Esophagus squamous epithelium (tissue), 5 donors: ENCODE measurements at regions not wholly inside any gene's neighbourhood (a gene's known extent, or its start where the extent isn't known, plus 50 kb on each side); places are given as distances from the start of the nearest gene placed in this dataset.
"Not testable (repeated sequence)": the region's sequence is repeated elsewhere in the genome, so short reads cannot be mapped to it uniquely, and the experiment has no call there.

Experiments used
- DNase-seq: peaks from one replicate; lab custom pipeline; 2025; lab: John Stamatoyannopoulos, UW
- H3K27ac ChIP-seq, 4 donors: fragments of 200-600 bp; sonication (generic); one replicate each; pipeline ENCODE4 v1.5.1; 2016 to 2019; ENCODE audit warnings: mild to moderate bottlenecking in 1 of 4
- H3K27me3 ChIP-seq, 4 donors: fragments of 200-600 bp; sonication (generic); 1 replicate in 3 of 4; 2 replicates in 1 of 4; pipeline versions ENCODE4 v1.5.1 to v1.6.0; 2017 to 2021; ENCODE audit warnings: antibody characterized with exemption in 1 of 4
- H3K36me3 ChIP-seq, 3 donors: fragments of 200-600 bp; sonication (generic); one replicate each; pipeline ENCODE4 v1.5.1; 2016 to 2019
- H3K4me1 ChIP-seq, 3 donors: fragments of 200-600 bp; sonication (generic); one replicate each; pipeline ENCODE4 v1.5.1; 2017 to 2019
- H3K4me3 ChIP-seq, 4 donors: fragments of 200-600 bp; sonication (generic); 1 replicate in 3 of 4; 2 replicates in 1 of 4; pipeline ENCODE4 v1.5.1; 2016 to 2019; ENCODE audit warnings: mild to moderate bottlenecking in 2 of 4, moderate library complexity in 1 of 4
- H3K9me3 ChIP-seq, 3 donors: fragments of 200-600 bp; sonication (generic); one replicate each; pipeline ENCODE4 v1.5.1; 2016 to 2019
- POLR2A ChIP-seq, 4 donors: fragments of 450-650 bp; IDR thresholded peaks; one replicate each; pipeline ENCODE4 v1.6.1; 2017; ENCODE audit warnings: antibody characterized with exemption in 4 of 4, mild to moderate bottlenecking in 4 of 4, moderate library complexity in 3 of 4
- WGBS, 2 donors: methylation state at CpG; one replicate each; pipeline ENCODE4 v1.1.5; 2018; 5-methylcytosine and 5-hydroxymethylcytosine counted together
- intact Hi-C: fragments of 100-400 bp; cut with DNase I; formaldehyde crosslinking; loops from one replicate; pipeline ENCODE4 v1.15.0; 2022
- TF ChIP-seq, protein P1 (sequence below), 6 experiments: fragments of 450-650 bp in 4 of 6; fragments of 200-600 bp in 2 of 6; sonication (generic) in 2 of 6; IDR thresholded peaks; one replicate each; pipeline ENCODE4 v1.5.1; 2016 to 2019; ENCODE audit warnings: antibody characterized with exemption in 6 of 6, mild to moderate bottlenecking in 4 of 6, moderate library complexity in 4 of 6
- donor health status: DM: yes; HTN: yes; CAD: no.

DNA sequence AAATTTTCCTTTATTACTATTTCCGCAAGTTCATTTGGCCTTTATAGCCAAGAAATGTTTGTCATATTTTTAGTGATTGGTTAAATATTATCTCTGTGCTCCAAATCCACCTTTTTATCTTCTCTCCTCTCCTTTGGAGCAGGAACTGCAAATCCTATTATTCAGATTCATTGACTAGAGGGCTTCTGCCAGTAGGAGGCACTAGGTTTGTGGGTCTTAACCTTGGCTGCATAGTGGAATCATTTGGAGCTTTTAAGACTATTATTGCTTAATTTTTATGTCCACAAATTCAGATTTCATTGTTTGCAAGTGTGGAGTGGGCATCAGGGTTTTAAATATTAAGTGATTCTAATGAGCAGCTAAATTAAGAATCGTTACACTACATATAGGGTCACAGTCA is 75.3 kb upstream of the SYT10 start:
- Histone ChIP-seq H3K9me3 (no peaks in the 10 kb centered on the region), H3K36me3 (no peaks in the 10 kb centered on the region), H3K27ac (no peak overlapping the region), H3K4me1 (no peaks in the 10 kb centered on the region), H3K27me3 (no peaks in the 10 kb centered on the region), H3K4me3 (no peak overlapping the region)
- TF ChIP-seq, protein P1, sequence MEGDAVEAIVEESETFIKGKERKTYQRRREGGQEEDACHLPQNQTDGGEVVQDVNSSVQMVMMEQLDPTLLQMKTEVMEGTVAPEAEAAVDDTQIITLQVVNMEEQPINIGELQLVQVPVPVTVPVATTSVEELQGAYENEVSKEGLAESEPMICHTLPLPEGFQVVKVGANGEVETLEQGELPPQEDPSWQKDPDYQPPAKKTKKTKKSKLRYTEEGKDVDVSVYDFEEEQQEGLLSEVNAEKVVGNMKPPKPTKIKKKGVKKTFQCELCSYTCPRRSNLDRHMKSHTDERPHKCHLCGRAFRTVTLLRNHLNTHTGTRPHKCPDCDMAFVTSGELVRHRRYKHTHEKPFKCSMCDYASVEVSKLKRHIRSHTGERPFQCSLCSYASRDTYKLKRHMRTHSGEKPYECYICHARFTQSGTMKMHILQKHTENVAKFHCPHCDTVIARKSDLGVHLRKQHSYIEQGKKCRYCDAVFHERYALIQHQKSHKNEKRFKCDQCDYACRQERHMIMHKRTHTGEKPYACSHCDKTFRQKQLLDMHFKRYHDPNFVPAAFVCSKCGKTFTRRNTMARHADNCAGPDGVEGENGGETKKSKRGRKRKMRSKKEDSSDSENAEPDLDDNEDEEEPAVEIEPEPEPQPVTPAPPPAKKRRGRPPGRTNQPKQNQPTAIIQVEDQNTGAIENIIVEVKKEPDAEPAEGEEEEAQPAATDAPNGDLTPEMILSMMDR (IDR thresholded peaks at IDR 0.05): peak in 2 of 6 experiments; percentile 7
- TF ChIP-seq POLR2A (IDR thresholded peaks at IDR 0.05): no peak
- WGBS, 2 donors: 88 to 95% methylated on average over 2 of the region's 2 CpGs
- intact Hi-C loops: no loop called here
- no peak for DNase-seq

DNA sequence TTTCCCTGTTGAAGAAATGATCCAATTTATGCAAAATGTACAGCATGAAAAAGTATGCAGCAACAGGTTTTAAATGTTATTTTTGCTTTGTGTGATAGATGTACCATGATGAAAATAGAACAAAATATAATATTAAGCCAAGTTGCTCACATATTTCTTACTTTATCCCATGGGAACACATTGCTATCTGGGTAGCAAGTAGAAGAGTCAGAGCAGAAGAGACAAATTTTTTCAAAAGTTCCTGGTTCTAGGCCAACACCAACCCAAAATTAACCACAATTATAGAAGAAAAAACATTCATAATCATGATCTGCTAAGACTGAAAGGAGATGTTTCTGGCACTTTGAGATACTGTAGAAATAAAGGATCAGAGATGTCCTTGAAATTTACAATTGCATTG is 79.9 kb upstream of the SYT10 start:
- no peak for DNase-seq
- no peak overlapping the region for H3K4me3 ChIP-seq
- H3K27ac ChIP-seq: no peak overlapping the region
- intact Hi-C loops: no loop called here
- TF ChIP-seq POLR2A (IDR thresholded peaks at IDR 0.05): no peak
- TF ChIP-seq, protein P1 (IDR thresholded peaks at IDR 0.05): no peak
- no peaks in the 10 kb centered on the region for H3K27me3 ChIP-seq
- peaks cover 0 to 5% (median 0%) of the 10 kb centered on the region in 3 donors for H3K4me1 ChIP-seq
- H3K36me3 ChIP-seq: no peaks in the 10 kb centered on the region
- H3K9me3 ChIP-seq: no peaks in the 10 kb centered on the region

DNA sequence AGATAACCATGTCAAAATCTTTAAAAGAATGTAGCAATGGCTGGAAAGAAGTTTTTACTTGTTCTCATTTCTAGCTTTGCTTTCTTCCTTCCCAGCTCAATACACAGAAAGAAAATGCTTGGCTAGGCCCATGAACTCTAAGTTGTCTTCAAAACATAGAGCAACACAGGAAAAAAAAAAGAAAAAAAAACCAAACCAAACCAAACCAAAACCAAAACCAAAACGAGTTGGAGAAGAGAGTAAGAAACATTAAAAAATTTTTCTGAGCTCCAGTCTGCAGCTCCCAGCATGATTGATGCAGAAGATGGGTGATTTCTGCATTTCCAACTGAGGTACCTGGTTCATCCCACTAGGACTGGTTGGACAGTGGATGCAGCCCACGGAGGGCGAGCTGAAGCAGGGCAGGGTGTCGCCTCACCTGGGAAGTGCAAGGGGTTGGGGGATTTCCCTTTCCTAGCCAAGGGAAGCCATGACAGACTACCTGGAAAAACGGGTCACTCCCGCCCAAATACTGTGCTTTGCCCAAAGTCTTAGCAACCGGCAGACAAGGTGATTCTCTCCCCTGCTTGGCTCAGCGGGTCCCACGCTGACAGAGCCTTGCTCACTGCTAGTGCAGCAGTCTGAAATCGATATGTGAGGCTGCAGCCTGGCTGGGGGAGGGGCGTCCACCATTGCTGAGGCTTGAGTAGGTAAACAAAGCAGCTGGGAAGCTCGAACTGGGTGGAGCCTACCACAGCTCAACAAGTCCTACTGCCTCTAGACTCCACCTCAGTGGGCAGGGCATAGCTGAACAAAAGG is 81.1 kb upstream of the SYT10 start:
- H3K27me3 ChIP-seq, H3K4me1 ChIP-seq, H3K27ac ChIP-seq, H3K36me3 ChIP-seq, intact Hi-C loops, H3K9me3 ChIP-seq, DNase-seq: not testable (repeated sequence)
- peak overlapping the region in 3 of 4 donors; percentile 33 to 60 (median 34) for H3K4me3 ChIP-seq
- 30 to 40% methylated on average over 5 to 8 of the region's 12 CpGs for WGBS, 2 donors

DNA sequence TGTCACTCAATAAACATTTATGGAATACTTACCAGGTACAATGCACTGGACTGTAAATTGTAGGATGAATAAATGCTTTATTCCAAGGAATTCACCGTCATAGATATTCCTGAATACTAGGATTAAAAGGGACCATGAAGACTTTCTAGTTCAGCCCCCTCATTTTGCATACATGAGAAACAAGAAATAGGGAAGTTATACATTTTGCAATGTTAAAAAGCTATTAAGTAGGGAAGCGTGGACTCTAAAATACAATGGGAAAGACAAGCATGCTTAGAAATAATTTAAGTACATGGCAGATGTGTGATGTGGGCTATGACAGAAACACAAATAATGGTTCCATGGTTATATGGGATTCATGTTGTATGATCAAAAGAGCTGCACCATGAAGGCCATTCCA is 89.4 kb upstream of the SYT10 start:
- Histone ChIP-seq H3K27me3 (no peaks in the 10 kb centered on the region), H3K4me3 (no peak overlapping the region), H3K4me1 (no peaks in the 10 kb centered on the region), H3K27ac (no peak overlapping the region), H3K36me3 (no peaks in the 10 kb centered on the region), H3K9me3 (no peaks in the 10 kb centered on the region)
- 78 to 83% methylated on average over 2 of the region's 2 CpGs for WGBS, 2 donors
- intact Hi-C loops: no loop called here
- DNase-seq: no peak
- TF ChIP-seq, protein P1 (IDR thresholded peaks at IDR 0.05): no peak
- TF ChIP-seq POLR2A (IDR thresholded peaks at IDR 0.05): no peak

DNA sequence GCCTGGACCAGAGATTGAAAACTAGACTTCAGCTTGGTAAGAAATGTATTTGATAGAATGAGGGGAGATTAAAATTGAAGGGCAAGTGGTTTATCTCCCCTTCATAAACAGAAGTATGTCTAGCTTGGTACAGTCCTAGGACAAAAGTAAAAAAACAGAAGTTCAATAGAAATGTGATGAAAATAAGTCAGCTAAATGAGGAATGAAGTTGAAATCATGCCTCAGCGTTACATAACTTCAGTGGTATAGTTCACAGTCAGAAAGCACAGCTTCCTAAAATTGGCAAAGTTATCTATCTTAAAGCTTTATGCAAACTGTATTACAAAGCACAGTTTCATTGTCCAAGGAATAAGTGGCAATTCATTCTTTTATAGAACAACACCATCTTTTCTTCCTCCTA is 90.2 kb upstream of the SYT10 start:
- DNase-seq: no peak
- Histone ChIP-seq H3K4me3 (no peak overlapping the region), H3K9me3 (no peaks in the 10 kb centered on the region), H3K27me3 (no peaks in the 10 kb centered on the region), H3K36me3 (no peaks in the 10 kb centered on the region), H3K27ac (no peak overlapping the region), H3K4me1 (no peaks in the 10 kb centered on the region)
- TF ChIP-seq POLR2A (IDR thresholded peaks at IDR 0.05): no peak
- TF ChIP-seq, protein P1 (IDR thresholded peaks at IDR 0.05): no peak
- 52 to 57% methylated on average over 1 of the region's 1 CpG for WGBS, 2 donors
- intact Hi-C loops: no loop called here
